Body of pancreas (tissue), 4 donors: ENCODE measurements at regions not wholly inside any gene's neighbourhood (a gene's known extent, or its start where the extent isn't known, plus 50 kb on each side); places are given as distances from the start of the nearest gene placed in this dataset.

Source experiments
- POLR2A ChIP-seq, 3 donors: fragments of 450-650 bp; IDR thresholded peaks; one replicate each; pipeline ENCODE4 v1.6.1; 2016; ENCODE audit warnings: antibody characterized with exemption in 3 of 3, mild to moderate bottlenecking in 2 of 3
- TF ChIP-seq, protein P1 (sequence below), 7 experiments: fragments of 450-650 bp in 4 of 7; fragments of 200-600 bp in 3 of 7; sonication (generic) in 3 of 7; IDR thresholded peaks; one replicate each; pipeline ENCODE4 v1.5.1; 2016 to 2019; ENCODE audit warnings: antibody characterized with exemption in 7 of 7

DNA sequence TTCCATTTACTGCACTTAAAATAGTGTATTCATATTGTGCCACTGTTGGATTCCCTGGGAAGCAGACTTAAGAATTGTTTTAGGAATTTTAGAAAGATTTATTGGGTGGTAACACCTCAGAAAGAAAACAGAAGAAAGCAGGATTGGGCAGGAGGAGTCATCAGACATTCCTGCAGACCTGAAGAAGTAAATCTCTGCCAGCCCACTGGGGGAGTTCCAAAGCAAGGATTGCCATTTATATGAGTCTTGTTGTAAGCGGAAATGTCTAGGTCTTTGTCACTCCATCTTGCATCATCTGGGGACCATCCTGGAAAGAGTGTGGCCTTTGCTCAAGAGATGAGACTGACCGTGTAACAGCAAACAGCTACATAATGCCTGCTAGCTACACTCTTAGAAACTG is 947.6 kb upstream of the POT1 start:
- TF ChIP-seq, protein P1, sequence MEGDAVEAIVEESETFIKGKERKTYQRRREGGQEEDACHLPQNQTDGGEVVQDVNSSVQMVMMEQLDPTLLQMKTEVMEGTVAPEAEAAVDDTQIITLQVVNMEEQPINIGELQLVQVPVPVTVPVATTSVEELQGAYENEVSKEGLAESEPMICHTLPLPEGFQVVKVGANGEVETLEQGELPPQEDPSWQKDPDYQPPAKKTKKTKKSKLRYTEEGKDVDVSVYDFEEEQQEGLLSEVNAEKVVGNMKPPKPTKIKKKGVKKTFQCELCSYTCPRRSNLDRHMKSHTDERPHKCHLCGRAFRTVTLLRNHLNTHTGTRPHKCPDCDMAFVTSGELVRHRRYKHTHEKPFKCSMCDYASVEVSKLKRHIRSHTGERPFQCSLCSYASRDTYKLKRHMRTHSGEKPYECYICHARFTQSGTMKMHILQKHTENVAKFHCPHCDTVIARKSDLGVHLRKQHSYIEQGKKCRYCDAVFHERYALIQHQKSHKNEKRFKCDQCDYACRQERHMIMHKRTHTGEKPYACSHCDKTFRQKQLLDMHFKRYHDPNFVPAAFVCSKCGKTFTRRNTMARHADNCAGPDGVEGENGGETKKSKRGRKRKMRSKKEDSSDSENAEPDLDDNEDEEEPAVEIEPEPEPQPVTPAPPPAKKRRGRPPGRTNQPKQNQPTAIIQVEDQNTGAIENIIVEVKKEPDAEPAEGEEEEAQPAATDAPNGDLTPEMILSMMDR (IDR thresholded peaks at IDR 0.05), result no peak
- TF ChIP-seq POLR2A (IDR thresholded peaks at IDR 0.05), result no peak
